Activated naive CD8-positive, alpha-beta T cell treated with anti-CD3 and anti-CD28 coated beads, Interleukin-2, amount 50 U/mL, for 16 hours (primary cell): ENCODE measurements at regions not wholly inside any gene's neighbourhood (a gene's known extent, or its start where the extent isn't known, plus 50 kb on each side); places are given as distances from the start of the nearest gene placed in this dataset.

Experiments used
- DNase-seq: peaks from one replicate; pipeline ENCODE4 v3.0.0-alpha.2; 2020; ENCODE audit warnings: low read depth, low spot score

GRCh38 chr18:78562531-78562961 is 417.1 kb upstream of the SALL3 start:
- DNase-seq = no peak

DNA sequence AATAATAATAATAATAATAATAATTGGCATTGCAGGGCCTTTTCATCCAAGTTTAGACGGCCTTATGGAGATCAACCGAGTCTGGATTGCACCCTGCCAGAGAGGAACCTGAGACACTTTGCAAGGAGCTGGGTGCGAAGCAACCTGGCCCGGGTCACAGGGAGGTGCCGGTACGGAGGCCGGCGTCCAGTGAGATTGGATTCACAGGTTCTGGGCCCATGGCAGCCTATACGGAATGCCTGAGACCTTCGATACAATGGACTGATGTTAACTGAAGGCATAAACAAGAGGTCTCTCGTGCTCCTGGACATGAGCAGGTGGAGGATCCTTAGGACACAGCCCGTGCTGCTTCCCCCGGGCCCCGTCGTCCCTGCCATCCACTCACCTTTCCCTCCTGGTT is 416.5 kb upstream of the SALL3 start:
- DNase-seq = no peak

GRCh38 chr18:78564030-78564429 is 415.6 kb upstream of the SALL3 start:
- no peak for DNase-seq

DNA sequence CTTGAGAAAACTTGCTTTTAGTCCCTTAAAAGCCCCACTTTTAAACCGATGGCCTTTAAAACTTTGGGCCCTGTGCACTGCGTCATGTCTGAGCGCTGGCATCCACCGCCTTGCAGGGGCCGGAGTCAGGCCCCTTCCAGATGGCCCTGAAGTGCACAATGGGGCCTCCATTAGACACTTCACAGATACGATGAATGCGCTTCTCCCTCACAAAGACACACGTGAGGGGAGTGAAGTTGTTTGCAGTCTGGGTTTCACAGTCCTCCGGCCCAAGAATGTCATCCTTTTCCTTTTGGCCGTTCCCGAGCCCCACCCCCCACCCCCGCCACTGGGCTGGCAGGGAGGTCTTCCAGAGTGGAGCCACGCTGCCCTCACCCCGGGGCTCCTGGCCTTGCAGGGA is 415.1 kb upstream of the SALL3 start:
- DNase-seq = no peak

GRCh38 chr18:78565240-78565639 is 414.4 kb upstream of the SALL3 start:
- no peak for DNase-seq

GRCh38 chr18:78566065-78566464 is 413.6 kb upstream of the SALL3 start:
- no peak for DNase-seq

DNA sequence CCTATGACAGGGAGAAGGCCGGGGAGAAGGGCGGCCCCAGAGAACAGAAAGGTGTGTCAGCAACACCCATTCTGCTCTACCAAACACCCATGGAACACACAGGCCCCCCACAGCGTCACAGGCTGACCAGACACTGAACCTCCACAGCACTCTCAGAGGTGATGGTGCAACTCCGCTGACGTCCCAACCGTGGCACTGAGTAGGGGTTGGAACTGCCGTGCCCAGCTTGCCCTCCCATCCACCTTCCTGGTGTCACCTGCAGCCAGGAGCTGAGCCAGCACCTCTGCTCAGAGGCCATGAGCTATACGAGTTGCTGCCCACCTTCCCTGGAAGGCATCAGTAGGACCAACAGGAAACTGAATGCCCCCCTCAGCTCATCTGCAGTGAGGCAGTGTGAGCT is 412.9 kb upstream of the SALL3 start:
- DNase-seq = no peak

DNA sequence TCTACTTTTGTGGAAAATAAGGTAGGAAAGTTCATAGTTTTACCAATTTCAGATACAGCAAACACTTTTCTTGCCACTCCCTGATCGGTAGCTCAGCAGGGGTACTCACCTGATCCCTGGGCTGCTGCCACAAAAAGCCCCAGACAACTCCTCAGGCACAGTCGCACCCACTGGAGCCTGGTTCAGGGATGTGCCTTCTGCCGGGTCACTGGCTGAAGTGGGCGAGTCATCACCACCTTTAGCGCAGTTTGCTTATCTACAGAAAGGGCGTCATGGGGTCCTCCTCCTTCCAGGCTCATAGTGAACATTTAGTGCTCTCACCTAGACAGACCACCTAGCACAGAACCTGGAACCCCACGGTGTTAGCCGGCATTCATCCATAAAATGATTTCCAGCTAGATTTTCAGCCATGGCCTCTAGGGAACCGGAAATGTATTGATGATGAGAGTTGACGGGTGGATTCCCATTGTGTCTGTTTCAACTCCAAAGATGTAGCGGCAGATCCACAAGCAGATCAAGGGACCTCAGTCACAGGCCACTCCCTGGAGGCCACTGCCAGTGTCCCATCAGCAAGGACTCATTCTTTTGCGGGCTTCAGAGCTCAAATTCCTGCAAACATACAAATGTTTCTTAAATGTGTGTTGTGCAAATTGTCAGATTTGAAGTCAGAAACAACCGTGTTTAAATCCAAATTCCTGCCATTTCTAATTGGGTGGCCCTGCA is 408.4 kb upstream of the SALL3 start:
- no peak for DNase-seq

GRCh38 chr18:78571831-78572347 is 407.7 kb upstream of the SALL3 start:
- DNase-seq = no peak

GRCh38 chr18:78573773-78574172 is 405.8 kb upstream of the SALL3 start:
- DNase-seq = no peak

- no peak for DNase-seq
These were observed 402.7 kb upstream of the SALL3 start for GRCh38 chr18:78576967-78577366.

DNA sequence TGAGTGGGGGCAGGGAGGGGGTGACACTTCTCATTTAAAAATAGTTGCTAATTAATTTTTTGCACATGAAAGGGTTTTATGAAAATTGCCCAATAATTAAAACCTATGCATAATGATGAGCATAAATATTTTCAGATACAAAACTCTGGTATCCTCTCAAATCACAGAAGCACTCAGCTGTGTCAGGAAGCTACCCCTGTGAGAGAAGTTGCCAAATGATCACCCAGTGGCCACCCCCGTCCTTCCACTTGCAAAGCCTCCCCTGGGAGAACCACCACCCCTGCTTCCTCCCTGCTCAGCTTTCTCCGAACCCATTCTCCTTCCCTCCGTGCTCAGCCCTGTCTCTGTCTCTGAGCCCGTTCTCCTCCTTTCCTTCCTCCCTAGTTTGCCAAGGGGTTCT is 400.2 kb upstream of the SALL3 start:
- DNase-seq = no peak

DNA sequence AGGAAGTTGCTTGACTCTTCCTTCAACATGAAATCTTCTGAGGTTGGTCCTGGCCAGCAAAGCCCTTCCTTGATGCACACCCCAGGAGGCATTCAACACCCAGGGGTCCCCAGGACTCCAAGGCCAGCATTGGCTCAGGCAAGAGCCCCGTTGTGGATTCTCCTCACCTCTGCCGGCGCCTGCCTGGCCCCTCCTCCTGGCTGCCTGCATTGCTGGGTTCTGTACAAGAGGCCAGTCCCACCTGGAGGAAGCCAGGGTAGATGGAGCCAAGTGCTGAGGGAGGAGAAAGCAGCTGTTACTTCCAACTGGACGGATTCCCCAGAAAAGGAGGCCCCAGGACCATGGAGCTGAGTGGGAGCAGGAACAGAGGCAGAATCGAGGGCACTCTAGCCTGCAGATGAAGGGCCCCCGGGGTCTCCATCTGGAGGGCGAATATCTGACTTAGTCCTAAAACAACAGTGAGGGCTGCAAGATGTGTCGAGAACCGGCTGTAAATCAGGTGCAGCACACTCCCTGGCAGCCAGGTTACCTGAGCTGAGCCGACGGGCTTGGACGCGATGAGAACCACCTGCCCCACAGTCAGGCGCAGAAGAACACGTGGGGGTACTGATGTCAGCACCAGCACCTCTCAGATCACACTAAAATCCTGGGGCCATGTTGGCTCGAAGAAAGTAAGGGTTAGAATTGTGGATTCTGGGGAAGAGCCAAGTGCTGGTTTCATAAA is 399.6 kb upstream of the SALL3 start:
- DNase-seq = no peak

- no peak for DNase-seq
These were observed 398.7 kb upstream of the SALL3 start for GRCh38 chr18:78580835-78581339.

- no peak for DNase-seq
These were observed 397.4 kb upstream of the SALL3 start for GRCh38 chr18:78582181-78582709.

GRCh38 chr18:78582898-78583738 is 396.5 kb upstream of the SALL3 start:
- no peak for DNase-seq

DNA sequence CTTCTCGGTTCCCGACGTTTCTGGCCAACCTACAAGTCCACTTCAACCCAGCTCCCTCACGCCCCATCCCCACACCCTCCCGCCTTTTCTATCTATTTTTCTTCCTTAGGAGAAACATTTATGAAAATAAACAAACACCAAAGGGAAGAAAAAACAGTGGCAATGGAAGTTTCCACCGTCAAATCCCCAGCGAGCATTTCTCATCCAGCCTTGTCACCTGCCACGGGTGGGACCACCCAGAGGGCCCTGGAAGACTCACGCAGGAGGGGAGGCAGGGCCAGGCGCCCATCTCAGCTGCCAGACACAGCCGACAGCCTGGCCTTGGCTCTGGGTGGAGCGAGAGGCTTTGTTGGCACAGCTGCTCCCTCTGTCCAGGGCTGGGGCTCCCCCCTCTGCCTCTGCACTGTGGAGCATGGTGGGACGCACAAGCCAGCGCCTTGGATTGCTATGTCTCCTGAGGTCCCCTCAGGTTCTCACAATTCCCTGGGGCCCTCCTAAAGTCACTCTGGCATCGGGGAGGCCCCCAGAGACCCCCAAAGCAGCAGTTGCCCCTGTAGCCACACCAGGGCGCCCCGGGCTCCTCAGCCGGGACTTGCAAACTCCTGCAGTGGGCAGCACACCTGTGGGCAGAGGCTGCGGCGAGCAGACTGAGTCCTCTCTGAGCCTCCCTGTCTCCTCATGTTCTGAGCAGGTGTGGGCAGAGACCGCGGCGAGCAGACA is 395.7 kb upstream of the SALL3 start:
- DNase-seq = no peak

DNA sequence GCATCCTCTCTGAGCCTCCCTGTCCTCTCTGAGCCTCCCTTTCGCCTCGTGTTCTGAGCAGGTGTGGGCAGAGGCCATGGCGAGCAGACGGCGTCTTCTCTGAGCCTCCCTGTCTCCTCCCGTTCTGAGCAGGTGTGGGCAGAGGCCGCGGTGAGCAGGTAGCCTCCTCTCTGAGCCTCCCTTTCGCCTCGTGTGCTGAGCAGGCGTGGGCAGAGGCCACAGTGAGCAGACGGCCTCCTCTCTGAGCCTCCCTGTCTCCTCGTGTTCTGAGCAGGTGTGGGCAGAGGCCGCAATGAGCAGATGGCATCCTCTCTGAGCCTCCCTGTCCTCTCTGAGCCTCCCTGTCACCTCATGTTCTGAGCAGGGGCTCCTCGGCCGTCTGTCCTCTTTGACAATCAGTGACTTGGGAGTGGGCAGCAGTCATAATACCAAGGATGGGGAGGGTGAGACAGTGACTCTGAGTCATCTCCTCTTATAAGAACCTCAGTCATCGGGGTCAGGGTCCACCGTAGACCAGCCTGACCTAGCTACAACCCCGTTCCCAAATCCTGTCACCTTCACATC is 395.1 kb upstream of the SALL3 start:
- no peak for DNase-seq

GRCh38 chr18:78586586-78586985 is 393.0 kb upstream of the SALL3 start:
- DNase-seq = no peak

DNA sequence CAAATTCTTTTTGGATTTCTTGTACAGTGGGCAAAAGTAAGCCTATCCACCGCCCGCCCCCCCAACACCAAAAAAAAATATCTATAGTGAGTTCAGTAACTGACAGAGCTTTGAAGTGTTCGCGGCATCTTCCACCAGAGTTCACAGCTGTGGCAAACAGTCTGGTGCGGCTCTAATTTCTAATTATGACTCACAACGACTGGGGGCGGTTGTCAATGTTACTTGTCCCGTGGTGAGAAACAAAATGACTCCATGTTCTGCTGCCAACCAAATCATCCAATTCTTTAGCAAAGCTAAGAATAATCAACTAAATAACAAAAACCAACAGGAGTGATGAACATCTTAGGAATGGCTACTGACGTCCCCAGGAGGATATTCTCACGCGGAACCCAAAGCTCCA is 392.5 kb upstream of the SALL3 start:
- DNase-seq = no peak
